B cell (primary cell): ENCODE measurements at regions not wholly inside any gene's neighbourhood (a gene's known extent, or its start where the extent isn't known, plus 50 kb on each side); places are given as distances from the start of the nearest gene placed in this dataset.

Experiments used
- ATAC-seq: fragments of 200-7000 bp; cut with Tn5 transposase; one replicate; pipeline ENCODE4 v1.10.0; 2021; ENCODE audit warnings: low read depth, mild to moderate bottlenecking, moderate number of reproducible peaks, moderate library complexity
- CTCF ChIA-PET: fragments of 350-600 bp; sonication (Branson Sonifier 250); formaldehyde crosslinking; loops from one replicate; lab custom pipeline; 2021; ENCODE audit warnings: antibody characterized with exemption, inconsistent platforms; lab: Charles Lee
- POLR2A ChIA-PET: fragments of 350-600 bp; sonication (Branson Sonifier 250); formaldehyde crosslinking; loops from one replicate; lab custom pipeline; 2021; ENCODE audit warnings: antibody characterized with exemption; lab: Charles Lee
- DNase-seq: peaks from one replicate; pipeline ENCODE4 v3.0.0; 2013
- H2AFZ ChIP-seq: 2 replicates; pipeline ENCODE4 v1.6.1; 2012; ENCODE audit warnings: mild to moderate bottlenecking, low read depth, low read length; ENCODE audit not compliant: insufficient read depth, poor library complexity, severe bottlenecking
- H3K27ac ChIP-seq, 2 donors: 1 replicate in 1 of 2; 2 replicates in 1 of 2; pipeline ENCODE4 v1.5.1; 2012 to 2013; ENCODE audit warnings: low read length in 2 of 2, mild to moderate bottlenecking in 2 of 2, moderate library complexity in 1 of 2
- H3K27me3 ChIP-seq, 4 experiments: fragments of 200-600 bp in 1 of 4; sonication (generic) in 1 of 4; replicated peaks in 1 of 4; 1 replicate in 2 of 4; 2 replicates in 2 of 4; pipeline versions ENCODE4 v1.6.1 to v1.7.0; 2013 to 2016; ENCODE audit warnings: low read length in 3 of 4, mild to moderate bottlenecking in 2 of 4, mixed read lengths in 1 of 4, moderate library complexity in 1 of 4; ENCODE audit not compliant: insufficient read depth in 4 of 4, control insufficient read depth in 3 of 4; ENCODE audit errors: control extremely low read depth in 1 of 4
- H3K36me3 ChIP-seq, 2 experiments: replicated peaks in 1 of 2; 1 replicate in 1 of 2; 2 replicates in 1 of 2; pipeline versions ENCODE4 v1.6.1 to v1.7.1; 2013; ENCODE audit warnings: low read length in 1 of 2; ENCODE audit not compliant: insufficient read depth in 2 of 2, control insufficient read depth in 1 of 2; ENCODE audit errors: control extremely low read depth in 1 of 2, extremely low read depth in 1 of 2
- H3K4me1 ChIP-seq, 2 donors: fragments of 200-600 bp in 1 of 2; sonication (generic) in 1 of 2; 1 replicate in 1 of 2; 2 replicates in 1 of 2; pipeline versions ENCODE4 v1.5.1 to v1.6.1; 2013 to 2017; ENCODE audit warnings: low read length in 2 of 2; ENCODE audit not compliant: control insufficient read depth in 2 of 2, insufficient read depth in 2 of 2
- H3K4me2 ChIP-seq: replicated peaks from 2 replicates; pipeline ENCODE3; 2012; ENCODE audit warnings: mild to moderate bottlenecking, low read depth, low read length; ENCODE audit not compliant: poor library complexity, severe bottlenecking
- H3K4me3 ChIP-seq, 5 experiments: fragments of 200-600 bp in 1 of 5; sonication (generic) in 1 of 5; 1 replicate in 3 of 5; 2 replicates in 2 of 5; pipeline versions ENCODE4 v1.5.1 to v1.7.0; 2011 to 2016; ENCODE audit warnings: low read length in 4 of 5, mild to moderate bottlenecking in 4 of 5, low read depth in 2 of 5, control low read depth in 1 of 5, moderate library complexity in 1 of 5; ENCODE audit not compliant: insufficient read depth in 1 of 5; ENCODE audit errors: control extremely low read depth in 1 of 5, extremely low read depth in 1 of 5
- H3K79me2 ChIP-seq: fragments of 200-600 bp; sonication (generic); one replicate; pipeline ENCODE4 v1.6.0; 2016; ENCODE audit warnings: low read length; ENCODE audit not compliant: control insufficient read depth, insufficient read depth
- H3K9ac ChIP-seq: fragments of 200-600 bp; sonication (generic); 2 replicates; pipeline ENCODE4 v1.6.1; 2017; ENCODE audit warnings: mild to moderate bottlenecking, low read length, moderate library complexity
- H3K9me3 ChIP-seq, 3 donors: one replicate each; pipeline versions ENCODE4 v1.6.1 to v1.7.1; 2013; ENCODE audit warnings: low read length in 2 of 3; ENCODE audit not compliant: control insufficient read depth in 2 of 3, insufficient read depth in 1 of 3; ENCODE audit errors: control extremely low read depth in 1 of 3
- H4K20me1 ChIP-seq: 2 replicates; pipeline ENCODE4 v1.6.0; 2012; ENCODE audit warnings: mild to moderate bottlenecking, low read length; ENCODE audit not compliant: insufficient read depth, control insufficient read depth, poor library complexity, severe bottlenecking
- H3K27ac Mint-ChIP-seq: one replicate; pipeline ENCODE4 v1.8.0; 2021; ENCODE audit warnings: mixed read lengths
- H3K27me3 Mint-ChIP-seq: one replicate; pipeline ENCODE4 v1.8.0; 2021; ENCODE audit warnings: mixed read lengths
- H3K4me1 Mint-ChIP-seq: one replicate; pipeline ENCODE4 v1.8.0; 2021; ENCODE audit warnings: mixed read lengths
- H3K4me3 Mint-ChIP-seq: one replicate; pipeline ENCODE4 v1.8.0; 2021; ENCODE audit warnings: mixed read lengths
- H3K9me3 Mint-ChIP-seq: one replicate; pipeline ENCODE4 v1.8.0; 2022; ENCODE audit warnings: mixed read lengths; ENCODE audit not compliant: insufficient read depth
- CTCF ChIP-seq: fragments of 200-600 bp; IDR thresholded peaks from one replicate; pipeline ENCODE4 v1.8.0; 2022; ENCODE audit warnings: antibody characterized with exemption, mild to moderate bottlenecking
- EZH2 ChIP-seq: IDR thresholded peaks from 2 replicates; pipeline ENCODE4 v1.6.1; 2012; ENCODE audit warnings: borderline replicate concordance, low read depth, mild to moderate bottlenecking, moderate library complexity, low read length; ENCODE audit not compliant: insufficient read depth, poor library complexity, severe bottlenecking
- WGBS: methylation state at CpG from one replicate; pipeline ENCODE4 v1.1.5; 2013; ENCODE audit warnings: missing lambda C conversion rate; ENCODE audit not compliant: insufficient coverage; 5-methylcytosine and 5-hydroxymethylcytosine counted together
- intact Hi-C: fragments of 100-400 bp; cut with micrococcal nuclease; formaldehyde crosslinking; loops from one replicate; pipeline ENCODE4 v1.10.0; 2022

- POLR2A ChIA-PET: no interaction called here
- peaks cover 0 to 5% (median 0%) of the 10 kb centered on the region in 3 donors for H3K9me3 ChIP-seq
- intact Hi-C loops: no loop called here
- no peak overlapping the region for H2AFZ ChIP-seq
- H3K4me1 Mint-ChIP-seq: no peaks in the 10 kb centered on the region
- no peak for TF ChIP-seq CTCF
- TF ChIP-seq EZH2: no peak
- H3K27me3 Mint-ChIP-seq: no peaks in the 10 kb centered on the region
- CTCF ChIA-PET: no interaction called here
- H3K4me1 ChIP-seq: no peaks in the 10 kb centered on the region
- DNase-seq (no peak), ATAC-seq (no peak)
- H3K27me3 ChIP-seq: no peaks in the 10 kb centered on the region
- H3K4me2 ChIP-seq: no peak overlapping the region
- no peaks in the 10 kb centered on the region for H3K36me3 ChIP-seq
- no peaks in the 10 kb centered on the region for H3K79me2 ChIP-seq
- no peak overlapping the region for H3K27ac ChIP-seq
- no peak overlapping the region for H3K4me3 ChIP-seq
- H3K9ac ChIP-seq: no peak overlapping the region
- H3K27ac Mint-ChIP-seq: no peak overlapping the region
- no CpG with 5 or more reads among the region's 2 CpGs for WGBS
- no peak overlapping the region for H3K4me3 Mint-ChIP-seq
- H4K20me1 ChIP-seq: no peaks in the 10 kb centered on the region
- peaks cover 8% of the 10 kb centered on the region for H3K9me3 Mint-ChIP-seq
Measured at GRCh38 chr3:65173841-65174240, 486.0 kb upstream of the ADAMTS9 start.

- Histone ChIP-seq H2AFZ (no peak overlapping the region), H3K4me2 (no peak overlapping the region), H3K27me3 (no peaks in the 10 kb centered on the region), H3K4me1 (no peaks in the 10 kb centered on the region), H3K79me2 (no peaks in the 10 kb centered on the region), H3K4me3 (no peak overlapping the region), H3K36me3 (no peaks in the 10 kb centered on the region), H3K9me3 (no peaks in the 10 kb centered on the region), H4K20me1 (no peaks in the 10 kb centered on the region), H3K9ac (no peak overlapping the region), H3K27ac (no peak overlapping the region)
- ATAC-seq (no peak), DNase-seq (no peak)
- ChIA-PET POLR2A (no interaction called here), CTCF (no interaction called here)
- H3K9me3 Mint-ChIP-seq: peaks cover 10% of the 10 kb centered on the region
- WGBS: 95% methylated on average over 4 of the region's 5 CpGs
- H3K27ac Mint-ChIP-seq: no peak overlapping the region
- TF ChIP-seq EZH2 (no peak), CTCF (no peak)
- no peaks in the 10 kb centered on the region for H3K27me3 Mint-ChIP-seq
- intact Hi-C loops: no loop called here
- H3K4me3 Mint-ChIP-seq: no peak overlapping the region
- H3K4me1 Mint-ChIP-seq: no peaks in the 10 kb centered on the region
Measured at GRCh38 chr3:65172209-65172608, 484.4 kb upstream of the ADAMTS9 start.
